HG02870 (cell line): ENCODE measurements at regions not wholly inside any gene's neighbourhood (a gene's known extent, or its start where the extent isn't known, plus 50 kb on each side); places are given as distances from the start of the nearest gene placed in this dataset.

Experiments
- ATAC-seq: cut with Tn5 transposase; IDR thresholded peaks from one replicate; pipeline ENCODE4 v1.9.1; 2021; ENCODE audit warnings: mild to moderate bottlenecking, moderate library complexity; ENCODE audit not compliant: unreplicated experiment

- no peak for ATAC-seq
These were observed 976.4 kb upstream of the SEL1L start for GRCh38 chr14:82510007-82510406.

GRCh38 chr14:82511399-82511798 lies 977.7 kb upstream of the SEL1L start:
- no peak for ATAC-seq

GRCh38 chr14:82520765-82521164 lies 987.1 kb upstream of the SEL1L start:
- no peak for ATAC-seq

GRCh38 chr14:82521191-82521590 lies 987.5 kb upstream of the SEL1L start:
- ATAC-seq: no peak

GRCh38 chr14:82528016-82528415 lies 994.4 kb upstream of the SEL1L start:
- ATAC-seq: no peak

GRCh38 chr14:82533351-82533750 lies 999.7 kb upstream of the SEL1L start:
- no peak for ATAC-seq

GRCh38 chr14:82536566-82536965 lies 1002.9 kb upstream of the SEL1L start:
- no peak for ATAC-seq

- no peak for ATAC-seq
These were observed 1004.2 kb upstream of the SEL1L start for GRCh38 chr14:82537831-82538230.

- no peak for ATAC-seq
These were observed 1012.7 kb upstream of the SEL1L start for GRCh38 chr14:82546401-82546800.

GRCh38 chr14:82549306-82549990 lies 1015.8 kb upstream of the SEL1L start:
- no peak for ATAC-seq

GRCh38 chr14:82562881-82563280 lies 1029.2 kb upstream of the SEL1L start:
- no peak for ATAC-seq

- no peak for ATAC-seq
These were observed 1032.2 kb upstream of the SEL1L start for GRCh38 chr14:82565825-82566224.

GRCh38 chr14:82587226-82587625 lies 1053.6 kb upstream of the SEL1L start:
- no peak for ATAC-seq

GRCh38 chr14:82595466-82595865 lies 1061.8 kb upstream of the SEL1L start:
- ATAC-seq: no peak

GRCh38 chr14:82602794-82603193 lies 1069.1 kb upstream of the SEL1L start:
- no peak for ATAC-seq

GRCh38 chr14:82604819-82605218 lies 1071.2 kb upstream of the SEL1L start:
- ATAC-seq: no peak

- ATAC-seq: no peak
These were observed 1088.3 kb upstream of the SEL1L start for GRCh38 chr14:82621881-82622450.

- ATAC-seq: no peak
These were observed 1092.8 kb upstream of the SEL1L start for GRCh38 chr14:82626156-82627066.

GRCh38 chr14:82635915-82636314 lies 1102.3 kb upstream of the SEL1L start:
- no peak for ATAC-seq

- ATAC-seq: no peak
These were observed 1102.8 kb upstream of the SEL1L start for GRCh38 chr14:82636426-82636825.

GRCh38 chr14:82641050-82641540 lies 1107.4 kb upstream of the SEL1L start:
- no peak for ATAC-seq

- ATAC-seq: no peak
These were observed 1108.8 kb upstream of the SEL1L start for GRCh38 chr14:82642425-82642824.
